ENCODE measurements at regions not wholly inside any gene's neighbourhood (a gene's known extent, or its start where the extent isn't known, plus 50 kb on each side); places are given as distances from the start of the nearest gene placed in this dataset.

DNA sequence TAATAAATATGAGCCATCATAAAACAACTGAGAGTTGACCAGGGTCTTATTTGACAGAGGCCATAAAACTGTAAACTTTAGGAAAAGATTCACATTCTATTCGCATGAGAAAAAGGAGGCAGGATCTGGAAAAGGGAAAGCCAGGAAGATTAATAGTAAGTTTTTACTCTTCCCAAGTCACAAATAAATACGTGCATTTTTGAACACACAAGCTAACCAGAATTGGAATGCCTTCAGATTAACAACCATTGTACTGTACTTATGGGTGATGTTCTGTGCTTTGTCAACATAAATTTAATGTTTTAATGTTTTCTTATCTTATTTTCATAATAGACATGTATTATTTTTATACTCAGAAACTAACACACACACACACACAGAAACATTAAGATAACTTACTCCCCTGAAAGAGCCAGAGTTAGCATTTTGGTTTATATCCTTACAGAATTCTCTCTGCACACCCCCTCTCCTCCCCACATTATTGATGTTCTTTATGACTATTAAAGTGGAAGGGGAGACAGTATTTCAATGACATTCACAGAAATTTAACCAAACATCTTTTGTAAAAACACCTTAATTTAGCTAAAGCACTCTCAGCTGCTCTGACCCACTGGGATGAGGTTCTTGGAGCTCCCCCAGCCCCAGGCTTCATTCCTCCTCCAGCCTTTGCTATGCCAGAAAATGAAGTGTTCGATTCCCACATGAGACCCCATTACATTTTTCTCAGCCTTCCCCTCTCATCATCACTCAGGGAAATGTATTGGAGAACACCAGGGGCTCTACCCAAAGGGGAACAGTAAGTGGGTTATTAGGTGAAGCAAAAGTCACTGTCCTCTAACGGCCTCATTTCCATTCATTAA lies 155.5 kb downstream of the ESM1 start:
- ATAC-seq (no peak), DNase-seq (ENCODE audit: low read depth, low spot score) (no peak)
- Histone ChIP-seq H3K27ac (ENCODE audit: low read depth, low read length) (no peak overlapping the region), H2AFZ (ENCODE audit: low read depth, low read length, poor library complexity, severe bottlenecking) (no peak overlapping the region), H3K9ac (ENCODE audit: low read length) (no peak overlapping the region), H3K79me2 (ENCODE audit: insufficient read depth, low read length) (no peaks in the 10 kb centered on the region), H3K36me3 (ENCODE audit: control insufficient read depth in 1 of 2, insufficient read depth in 2 of 2, low read length in 2 of 2) (no peaks in the 10 kb centered on the region), H3K4me2 (ENCODE audit: low read length) (no peak overlapping the region), H3K4me3 (replicated peaks in 1 of 2; ENCODE audit: low read depth in 1 of 2, low read length in 2 of 2) (no peak overlapping the region), H4K20me1 (ENCODE audit: insufficient read depth) (no peaks in the 10 kb centered on the region), H3K4me1 (ENCODE audit: control insufficient read depth in 1 of 2, insufficient read depth in 2 of 2, low read length in 2 of 2) (no peaks in the 10 kb centered on the region), H3K27me3 (ENCODE audit: insufficient read depth, low read length) (peaks cover 9% of the 10 kb centered on the region; the same call in 1 of the 2 replicates), H3K9me3 (ENCODE audit: control insufficient read depth in 1 of 2, insufficient read depth in 1 of 2, low read depth in 1 of 2, low read length in 2 of 2) (no peaks in the 10 kb centered on the region), H3K9me2 (ENCODE audit: insufficient read depth) (no peaks in the 10 kb centered on the region)
- ChIA-PET POLR2A (no interaction called here), CTCF (no interaction called here), RAD21 (ENCODE audit: low non-redundant PET in 1 of 2, low total read pairs in 2 of 2, uncharacterized antibody in 2 of 2, unreplicated experiment in 2 of 2) (no interaction called here)
- TF ChIP-seq ATF3 (IDR thresholded peaks at IDR 0.05) (no peak), ZFX (IDR thresholded peaks at IDR 0.05) (no peak), JUND (IDR thresholded peaks at IDR 0.05) (no peak), ELF1 (IDR thresholded peaks at IDR 0.05; ENCODE audit: borderline replicate concordance, low read depth) (no peak), RAD21 (IDR thresholded peaks at IDR 0.05; ENCODE audit: low read depth) (no peak), CTCF (IDR thresholded peaks at IDR 0.05 in 2 of 3, conservative IDR thresholded peaks at IDR 0.05 in 1 of 3; ENCODE audit: borderline replicate concordance in 1 of 3, insufficient read depth in 1 of 3, low read depth in 2 of 3, low read length in 2 of 3) (no peak), YY1 (IDR thresholded peaks at IDR 0.05; ENCODE audit: extremely low read depth, insufficient replicate concordance, low read depth, low read length) (no peak), EGR1 (IDR thresholded peaks at IDR 0.05; ENCODE audit: low read depth) (no peak), POLR2AphosphoS5 (IDR thresholded peaks at IDR 0.05; ENCODE audit: low read depth, low read length) (no peak)
- TF ChIP-seq, protein P1, sequence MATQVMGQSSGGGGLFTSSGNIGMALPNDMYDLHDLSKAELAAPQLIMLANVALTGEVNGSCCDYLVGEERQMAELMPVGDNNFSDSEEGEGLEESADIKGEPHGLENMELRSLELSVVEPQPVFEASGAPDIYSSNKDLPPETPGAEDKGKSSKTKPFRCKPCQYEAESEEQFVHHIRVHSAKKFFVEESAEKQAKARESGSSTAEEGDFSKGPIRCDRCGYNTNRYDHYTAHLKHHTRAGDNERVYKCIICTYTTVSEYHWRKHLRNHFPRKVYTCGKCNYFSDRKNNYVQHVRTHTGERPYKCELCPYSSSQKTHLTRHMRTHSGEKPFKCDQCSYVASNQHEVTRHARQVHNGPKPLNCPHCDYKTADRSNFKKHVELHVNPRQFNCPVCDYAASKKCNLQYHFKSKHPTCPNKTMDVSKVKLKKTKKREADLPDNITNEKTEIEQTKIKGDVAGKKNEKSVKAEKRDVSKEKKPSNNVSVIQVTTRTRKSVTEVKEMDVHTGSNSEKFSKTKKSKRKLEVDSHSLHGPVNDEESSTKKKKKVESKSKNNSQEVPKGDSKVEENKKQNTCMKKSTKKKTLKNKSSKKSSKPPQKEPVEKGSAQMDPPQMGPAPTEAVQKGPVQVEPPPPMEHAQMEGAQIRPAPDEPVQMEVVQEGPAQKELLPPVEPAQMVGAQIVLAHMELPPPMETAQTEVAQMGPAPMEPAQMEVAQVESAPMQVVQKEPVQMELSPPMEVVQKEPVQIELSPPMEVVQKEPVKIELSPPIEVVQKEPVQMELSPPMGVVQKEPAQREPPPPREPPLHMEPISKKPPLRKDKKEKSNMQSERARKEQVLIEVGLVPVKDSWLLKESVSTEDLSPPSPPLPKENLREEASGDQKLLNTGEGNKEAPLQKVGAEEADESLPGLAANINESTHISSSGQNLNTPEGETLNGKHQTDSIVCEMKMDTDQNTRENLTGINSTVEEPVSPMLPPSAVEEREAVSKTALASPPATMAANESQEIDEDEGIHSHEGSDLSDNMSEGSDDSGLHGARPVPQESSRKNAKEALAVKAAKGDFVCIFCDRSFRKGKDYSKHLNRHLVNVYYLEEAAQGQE (IDR thresholded peaks at IDR 0.05; ENCODE audit: low read depth), result no peak
- no TSS peak for BruUV-seq (replicated peaks)
- intact Hi-C loops (cut with micrococcal nuclease), result no loop called here

Measured in HCT116 (cell line).